PFSK-1 (cell line): ENCODE measurements at regions not wholly inside any gene's neighbourhood (a gene's known extent, or its start where the extent isn't known, plus 50 kb on each side); places are given as distances from the start of the nearest gene placed in this dataset.

Experiments used
- POLR2AphosphoS5 ChIP-seq: IDR thresholded peaks from 2 replicates; pipeline ENCODE4 v1.6.1; 2012; ENCODE audit warnings: low read depth, mild to moderate bottlenecking, control low read depth, low read length, moderate library complexity
- REST ChIP-seq, 2 experiments: IDR thresholded peaks; 2 replicates each; pipeline versions ENCODE4 v1.6.1 to v1.8.0; 2011 to 2012; ENCODE audit warnings: low read depth in 2 of 2, low read length in 2 of 2, control low read depth in 1 of 2, inconsistent platforms in 1 of 2, mild to moderate bottlenecking in 1 of 2, moderate library complexity in 1 of 2; ENCODE audit not compliant: insufficient read depth in 1 of 2
- SIN3A ChIP-seq: IDR thresholded peaks from 2 replicates; pipeline ENCODE4 v1.6.1; 2012; ENCODE audit warnings: mild to moderate bottlenecking, low read length, moderate library complexity, borderline replicate concordance; ENCODE audit not compliant: insufficient read depth
- TAF1 ChIP-seq: IDR thresholded peaks from 2 replicates; pipeline ENCODE4 v1.6.1; 2012; ENCODE audit warnings: low read length, control low read depth, borderline replicate concordance; ENCODE audit not compliant: insufficient read depth

GRCh38 chrX:15127010-15127409, 142.9 kb downstream of the ASB9 start:
- no peak for TF ChIP-seq REST (IDR thresholded peaks at IDR 0.05; ENCODE audit: insufficient read depth in 1 of 2, low read depth in 2 of 2, low read length in 2 of 2)
- no peak for TF ChIP-seq SIN3A
- TF ChIP-seq TAF1 = no peak
- TF ChIP-seq POLR2AphosphoS5 = no peak
